ENCODE measurements at regions not wholly inside any gene's neighbourhood (a gene's known extent, or its start where the extent isn't known, plus 50 kb on each side); places are given as distances from the start of the nearest gene placed in this dataset.

DNA sequence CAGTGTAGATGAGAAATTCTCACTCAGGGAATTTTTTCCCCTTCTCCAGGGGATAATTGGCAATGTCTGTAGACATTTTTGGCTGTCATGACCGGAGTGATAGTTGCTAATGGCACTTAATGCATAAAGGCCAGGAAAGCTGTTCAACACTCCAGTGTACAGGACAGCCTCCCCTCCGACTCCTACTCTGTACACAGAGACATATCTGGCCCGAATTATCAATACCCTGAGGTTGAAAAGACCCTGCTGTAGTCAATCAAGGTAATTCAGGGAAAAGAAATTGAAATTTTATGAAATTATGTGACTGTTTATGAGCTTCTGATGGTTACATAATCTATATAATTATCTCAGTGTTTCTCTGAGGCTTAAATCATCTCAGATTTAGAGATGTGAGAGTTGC, 720.7 kb downstream of the OLFM4 start:
- DNase-seq = no peak

- DNase-seq = no peak
Observed at GRCh38 chr13:53759016-53759415, 730.4 kb downstream of the OLFM4 start.

DNA sequence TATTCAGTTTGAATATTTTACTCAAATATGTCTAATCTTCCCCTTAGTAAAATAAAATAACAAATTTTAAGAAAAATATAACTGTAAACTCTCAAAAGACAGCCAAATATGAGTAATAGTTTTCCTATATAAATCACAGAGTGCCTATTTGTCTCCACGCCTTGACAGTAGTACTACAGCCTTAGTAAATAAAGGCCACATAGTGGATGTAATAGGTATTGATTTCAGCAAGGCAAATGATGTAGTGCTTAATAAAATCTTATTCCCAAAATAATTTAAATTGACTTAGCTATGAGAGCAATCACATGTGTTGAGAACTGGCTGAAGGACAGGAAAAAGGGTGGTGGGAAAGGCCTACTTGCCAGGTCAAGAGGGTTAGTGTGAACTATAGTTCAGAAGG, 747.2 kb downstream of the OLFM4 start:
- no peak for DNase-seq

GRCh38 chr13:53778937-53779336, 750.3 kb downstream of the OLFM4 start:
- DNase-seq = no peak

- no peak for DNase-seq
Observed at GRCh38 chr13:53781941-53782340, 753.3 kb downstream of the OLFM4 start.

DNA sequence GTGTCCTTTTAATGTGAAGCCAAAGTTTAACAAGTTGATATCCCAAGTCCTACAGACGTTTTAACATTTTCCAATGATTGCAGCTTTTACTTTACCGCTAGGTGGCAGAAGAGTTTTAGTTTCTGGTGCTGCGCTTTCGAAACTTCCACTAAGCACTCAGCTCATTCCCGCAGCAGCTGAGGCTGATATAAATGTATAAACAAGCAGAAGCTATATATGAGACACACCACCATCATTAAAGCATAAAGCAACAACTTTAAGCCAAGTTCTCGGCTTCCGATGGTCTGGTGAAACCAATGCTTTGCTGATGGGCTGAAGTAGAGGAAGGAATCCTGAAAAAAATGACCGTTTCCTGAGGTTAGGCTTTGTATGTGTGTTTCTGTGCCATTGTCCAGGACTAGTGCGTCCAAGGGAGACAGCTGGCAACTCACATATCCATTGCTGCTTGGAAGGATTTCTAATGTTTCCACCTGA, 753.9 kb downstream of the OLFM4 start:
- DNase-seq = peak; percentile 37

- peak; percentile 15 for DNase-seq
Observed at GRCh38 chr13:53783471-53783870, 754.9 kb downstream of the OLFM4 start.

DNA sequence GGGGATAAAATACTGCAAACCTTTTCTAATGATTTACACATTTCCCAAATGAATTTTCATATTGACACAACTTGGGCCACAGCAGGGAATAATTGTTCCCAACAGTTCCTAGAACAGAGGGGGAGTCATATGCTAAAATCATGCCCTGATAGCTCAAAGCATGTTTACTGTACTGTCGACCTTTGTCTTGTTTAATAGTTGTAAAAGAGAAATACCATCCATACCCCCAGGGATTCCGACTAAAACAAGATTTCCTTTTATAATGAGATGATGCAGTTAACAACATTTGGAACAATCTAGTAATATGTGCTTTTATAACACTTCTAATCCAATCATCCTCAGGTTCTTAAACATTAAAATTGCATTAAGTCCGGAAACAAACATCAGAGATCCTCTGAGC, 759.7 kb downstream of the OLFM4 start:
- no peak for DNase-seq

DNA sequence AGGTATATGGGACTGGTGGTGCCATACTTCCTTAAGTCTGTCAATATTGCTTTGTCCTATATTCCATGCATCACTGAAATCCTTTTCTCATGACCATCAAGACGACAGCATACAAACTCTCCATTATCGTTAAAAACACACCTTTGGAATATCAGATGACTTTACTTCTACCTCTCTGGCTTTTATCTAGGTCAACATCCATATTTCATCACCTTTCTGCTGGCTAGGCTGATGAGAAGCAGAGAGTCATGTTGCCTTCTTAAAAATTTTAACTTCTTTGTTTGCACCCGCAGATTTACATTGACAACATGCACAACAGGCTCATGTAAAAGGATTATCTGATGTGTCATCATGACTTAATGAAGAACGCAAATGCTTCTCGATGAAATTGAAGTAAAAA, 771.4 kb downstream of the OLFM4 start:
- no peak for DNase-seq

- DNase-seq = no peak
Observed at GRCh38 chr13:53807251-53807834, 778.7 kb downstream of the OLFM4 start.

GRCh38 chr13:53821632-53822031, 793.0 kb downstream of the OLFM4 start:
- peak; percentile 10 for DNase-seq

DNA sequence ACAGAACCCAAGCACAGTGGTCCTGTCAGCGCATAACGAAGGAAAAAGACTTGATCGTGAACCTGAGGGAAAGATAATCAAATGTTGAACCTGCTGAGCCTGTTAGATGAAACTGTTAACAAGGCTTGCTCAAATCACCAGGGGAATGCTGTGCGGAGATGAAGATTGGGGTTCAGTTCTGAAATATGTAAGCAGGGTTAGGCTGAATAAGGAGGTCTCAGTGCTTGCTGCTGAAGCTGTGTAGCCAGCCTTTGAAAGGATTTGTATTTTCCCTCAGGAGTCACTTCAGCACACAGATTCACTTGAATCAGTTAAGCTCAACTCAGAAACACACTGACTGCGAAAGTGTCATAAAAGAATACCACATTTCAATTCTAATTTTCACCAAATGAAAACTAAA, 793.5 kb downstream of the OLFM4 start:
- no peak for DNase-seq

GRCh38 chr13:53839461-53839860, 810.8 kb downstream of the OLFM4 start:
- no peak for DNase-seq

- DNase-seq = no peak
Observed at GRCh38 chr13:53844473-53845146, 816.0 kb downstream of the OLFM4 start.

- DNase-seq = no peak
Observed at GRCh38 chr13:53847502-53847901, 818.9 kb downstream of the OLFM4 start.

DNA sequence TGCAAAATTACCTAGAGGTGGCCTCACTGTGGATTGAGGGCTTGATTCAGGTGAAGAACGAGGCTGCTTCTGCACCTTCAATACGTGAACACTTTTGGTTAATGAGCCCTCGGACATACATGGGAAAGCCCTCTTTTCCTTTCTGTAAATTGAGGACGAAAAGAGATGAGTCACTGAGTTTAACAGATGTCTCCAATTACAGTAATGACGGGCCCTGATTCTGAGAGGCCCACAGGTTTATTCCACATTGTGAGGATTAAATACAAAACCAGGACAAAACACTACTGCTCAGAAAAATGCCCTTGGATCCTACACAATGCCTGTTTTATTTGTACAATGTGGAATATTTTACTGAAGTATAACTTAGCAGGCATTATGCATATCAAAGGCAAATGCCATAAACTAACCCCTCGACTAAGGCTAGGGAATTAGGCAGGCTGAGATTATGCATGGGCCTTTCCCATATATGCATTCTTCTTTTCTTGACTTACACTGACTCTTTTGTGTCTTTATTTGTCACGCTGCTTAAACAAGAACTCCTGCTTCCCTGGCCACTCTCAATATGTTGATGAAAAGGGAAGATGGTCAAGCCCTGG, 819.9 kb downstream of the OLFM4 start:
- DNase-seq = no peak

DNA sequence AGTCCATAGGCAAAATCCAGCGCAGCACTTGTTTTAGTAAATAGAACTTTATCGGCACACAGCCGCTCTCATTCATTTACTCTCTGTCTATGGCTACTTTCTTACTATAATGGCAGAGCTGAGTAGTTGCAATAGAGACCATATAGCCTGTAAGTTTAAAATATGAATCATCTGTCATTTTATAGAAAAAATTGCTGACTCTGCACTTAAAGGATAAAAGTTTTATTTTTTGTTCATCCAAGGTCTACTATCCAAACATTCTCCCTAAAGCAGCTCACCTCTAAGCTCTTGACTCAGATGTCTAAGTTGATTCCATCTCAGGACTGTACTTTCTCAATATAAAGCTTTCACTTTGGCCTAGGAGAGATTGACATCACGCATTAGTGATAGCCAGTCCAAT, 825.7 kb downstream of the OLFM4 start:
- no peak for DNase-seq

- no peak for DNase-seq
Observed at GRCh38 chr13:53856573-53857195, 828.1 kb downstream of the OLFM4 start.

DNA sequence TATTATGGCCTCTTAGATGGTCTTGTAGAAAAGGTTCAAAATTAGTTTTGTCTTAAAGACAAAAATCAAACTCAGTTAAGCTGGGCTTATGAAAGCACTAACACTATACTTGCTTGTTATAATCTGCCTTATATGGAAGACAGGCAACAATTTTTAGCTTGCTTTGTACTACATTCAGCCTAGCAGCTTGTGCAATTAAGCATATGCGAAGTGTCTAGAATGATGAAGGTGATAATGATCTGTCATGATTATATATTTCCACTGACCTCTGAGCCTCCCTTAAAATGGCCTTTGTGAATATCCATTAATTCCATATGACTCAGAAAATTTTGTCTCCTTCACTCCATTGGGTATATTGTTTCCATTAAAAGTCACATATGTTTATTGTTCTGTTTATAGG, 834.9 kb downstream of the OLFM4 start:
- no peak for DNase-seq

- DNase-seq = peak; percentile 56
Observed at GRCh38 chr13:53873558-53873957, 844.9 kb downstream of the OLFM4 start.

DNA sequence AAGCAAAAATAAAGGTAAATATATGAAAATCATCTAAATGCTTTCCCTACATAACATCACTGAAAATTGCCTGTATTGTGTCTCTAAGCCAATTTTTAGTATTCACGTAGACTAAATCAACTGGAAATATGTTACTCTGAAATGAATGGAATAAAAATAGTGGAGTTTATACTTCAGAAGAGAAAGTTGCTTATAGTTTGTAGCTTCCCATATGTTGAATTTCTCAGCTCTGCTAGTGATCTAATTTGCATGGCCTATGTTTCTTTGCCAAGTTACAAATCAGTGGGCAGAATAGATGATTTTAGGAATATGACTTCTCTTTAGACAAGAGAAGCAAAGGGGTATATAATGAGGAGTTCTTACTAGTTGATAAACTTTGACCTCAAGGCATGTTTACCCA, 850.2 kb downstream of the OLFM4 start:
- DNase-seq = no peak

DNA sequence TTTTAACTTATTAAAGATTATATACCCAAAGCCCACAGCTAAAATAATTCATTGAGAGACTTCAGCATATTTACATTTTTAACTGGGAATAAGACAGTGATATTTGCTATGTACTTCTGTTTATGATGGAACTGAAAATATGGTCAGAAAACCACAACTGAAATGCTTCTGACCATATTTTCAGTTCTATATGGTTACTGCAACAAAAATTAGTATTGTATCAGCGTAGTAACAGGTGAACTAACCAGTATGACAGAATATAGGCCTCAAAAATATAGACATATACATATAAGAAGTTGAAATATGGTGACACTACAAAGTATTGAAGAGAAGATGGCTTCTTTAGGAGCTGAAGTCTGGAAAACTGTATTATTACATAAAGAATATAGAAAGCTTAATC, 857.4 kb downstream of the OLFM4 start:
- no peak for DNase-seq

DNA sequence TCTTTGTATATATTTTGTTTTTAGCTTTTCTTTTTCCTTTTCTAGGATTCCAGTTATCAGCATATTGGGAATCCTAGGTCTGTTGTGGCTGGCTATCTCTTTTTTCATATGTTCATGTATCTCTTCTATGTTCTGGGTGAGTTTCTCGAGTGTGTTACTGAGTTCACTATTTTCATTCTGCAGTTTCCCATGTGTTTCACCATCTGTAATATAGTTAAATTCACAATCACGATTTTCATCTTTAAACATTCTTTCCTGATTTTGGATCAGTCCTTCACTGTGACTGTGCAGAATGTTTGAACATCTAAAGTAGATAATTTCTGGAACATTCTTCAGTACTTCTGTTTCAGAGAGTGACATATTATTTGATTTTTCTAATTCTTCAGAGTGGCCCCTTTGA, 862.1 kb downstream of the OLFM4 start:
- no peak for DNase-seq

GRCh38 chr13:53901593-53901992, 873.0 kb downstream of the OLFM4 start:
- DNase-seq = no peak
